HEK293T (cell line): ENCODE measurements at regions not wholly inside any gene's neighbourhood (a gene's known extent, or its start where the extent isn't known, plus 50 kb on each side); places are given as distances from the start of the nearest gene placed in this dataset.

Source experiments
- CTCF ChIA-PET: fragments of 350-600 bp; formaldehyde crosslinking; extraction: SDS; loops from one replicate; lab custom pipeline; 2021; ENCODE audit warnings: antibody characterized with exemption, inconsistent platforms; lab: Yijun Ruan, JAX
- POLR2A ChIA-PET: fragments of 350-600 bp; formaldehyde crosslinking; extraction: SDS; loops from one replicate; lab custom pipeline; 2020; ENCODE audit warnings: antibody characterized with exemption, inconsistent platforms; lab: Yijun Ruan, JAX
- DNase-seq: peaks from one replicate; pipeline ENCODE4 v3.0.0; 2012; ENCODE audit warnings: mixed read lengths; ENCODE audit errors: extremely low spot score
- ARNT ChIP-seq: fragments of 450-650 bp; IDR thresholded peaks from 2 replicates; pipeline ENCODE4 v1.6.1; 2017; ENCODE audit warnings: mild to moderate bottlenecking
- BHLHE40 ChIP-seq: fragments of 450-650 bp; IDR thresholded peaks from 2 replicates; pipeline ENCODE4 v1.6.1; 2016; ENCODE audit warnings: mild to moderate bottlenecking, moderate library complexity, borderline replicate concordance
- CTBP1 ChIP-seq: fragments of 450-650 bp; IDR thresholded peaks from 2 replicates; pipeline ENCODE4 v1.6.1; 2016; ENCODE audit warnings: borderline replicate concordance
- ELF4 ChIP-seq: fragments of 450-650 bp; IDR thresholded peaks from 2 replicates; pipeline ENCODE4 v1.6.1; 2017; ENCODE audit warnings: antibody characterized with exemption
- FOXA1 ChIP-seq: fragments of 450-650 bp; IDR thresholded peaks from 2 replicates; pipeline ENCODE4 v1.6.1; 2016; ENCODE audit warnings: mild to moderate bottlenecking
- FOXK2 ChIP-seq: fragments of 450-650 bp; IDR thresholded peaks from 2 replicates; pipeline ENCODE4 v1.6.1; 2016; ENCODE audit warnings: mild to moderate bottlenecking
- FOXM1 ChIP-seq: fragments of 450-650 bp; IDR thresholded peaks from 2 replicates; pipeline ENCODE4 v1.6.1; 2017; ENCODE audit warnings: mild to moderate bottlenecking, borderline replicate concordance
- HDGF ChIP-seq: fragments of 450-650 bp; IDR thresholded peaks from 2 replicates; pipeline ENCODE4 v1.6.1; 2017; ENCODE audit warnings: antibody characterized with exemption, borderline replicate concordance
- L3MBTL2 ChIP-seq: fragments of 450-650 bp; conservative IDR thresholded peaks from 2 replicates; pipeline ENCODE4 v1.6.1; 2016; ENCODE audit warnings: mild to moderate bottlenecking
- LEF1 ChIP-seq: fragments of 450-650 bp; IDR thresholded peaks from 2 replicates; pipeline ENCODE4 v1.6.1; 2017; ENCODE audit warnings: mild to moderate bottlenecking, borderline replicate concordance
- NFRKB ChIP-seq: fragments of 450-650 bp; IDR thresholded peaks from 2 replicates; pipeline ENCODE4 v1.6.1; 2016; ENCODE audit warnings: mild to moderate bottlenecking, moderate library complexity
- SP1 ChIP-seq: fragments of 450-650 bp; IDR thresholded peaks from 2 replicates; pipeline ENCODE4 v1.6.1; 2017
- SUZ12 ChIP-seq: fragments of 450-650 bp; IDR thresholded peaks from 2 replicates; pipeline ENCODE4 v1.6.1; 2016; ENCODE audit warnings: mild to moderate bottlenecking
- TARDBP ChIP-seq: fragments of 450-650 bp; IDR thresholded peaks from 2 replicates; pipeline ENCODE4 v1.6.1; 2016
- ZNF384 ChIP-seq: fragments of 450-650 bp; IDR thresholded peaks from 2 replicates; pipeline ENCODE4 v1.6.1; 2016
- TF ChIP-seq, protein P1 (sequence below): fragments of 450-650 bp; IDR thresholded peaks from 2 replicates; pipeline ENCODE4 v1.6.1; 2016

DNA sequence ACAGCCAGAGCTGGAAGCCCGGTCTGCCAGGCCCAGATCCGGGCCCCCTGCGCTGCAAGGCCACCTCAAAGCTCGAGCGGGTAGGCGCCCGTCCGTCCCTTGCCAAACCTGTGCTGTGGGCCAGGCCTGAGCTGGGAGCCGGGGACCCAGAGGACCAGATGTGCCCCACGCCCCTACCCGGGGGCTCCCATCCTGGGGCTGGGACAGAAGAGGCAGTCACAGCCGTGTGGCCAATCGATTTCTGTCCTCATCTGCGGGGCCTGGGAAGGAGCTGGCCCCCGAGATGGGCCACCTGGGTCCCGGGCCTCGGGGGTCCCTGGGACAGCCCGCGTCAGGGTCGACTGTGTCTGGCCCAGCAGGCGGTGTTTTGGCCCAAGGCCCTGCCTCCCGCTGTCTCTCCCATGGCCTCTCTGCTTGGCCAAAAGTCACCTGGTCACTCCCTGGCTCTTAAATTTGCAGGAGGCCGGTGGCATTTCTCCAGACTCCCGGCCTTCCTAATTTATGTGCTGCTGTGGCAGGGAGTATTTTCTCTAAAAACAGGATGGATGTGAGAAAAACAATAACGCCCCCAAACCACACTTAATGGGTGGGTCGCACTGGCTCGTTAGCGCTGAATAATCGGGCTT lies 63.8 kb downstream of the UNCX start:
- POLR2A ChIA-PET: no interaction called here
- DNase-seq: no peak
- no peak for TF ChIP-seq CTBP1
- no peak for TF ChIP-seq LEF1
- no peak for TF ChIP-seq TARDBP
- no peak for TF ChIP-seq FOXA1
- no peak for TF ChIP-seq SP1
- no peak for TF ChIP-seq SUZ12
- no peak for TF ChIP-seq NFRKB
- no peak for TF ChIP-seq BHLHE40
- no peak for TF ChIP-seq HDGF
- CTCF ChIA-PET: no interaction called here

- TF ChIP-seq, protein P1, sequence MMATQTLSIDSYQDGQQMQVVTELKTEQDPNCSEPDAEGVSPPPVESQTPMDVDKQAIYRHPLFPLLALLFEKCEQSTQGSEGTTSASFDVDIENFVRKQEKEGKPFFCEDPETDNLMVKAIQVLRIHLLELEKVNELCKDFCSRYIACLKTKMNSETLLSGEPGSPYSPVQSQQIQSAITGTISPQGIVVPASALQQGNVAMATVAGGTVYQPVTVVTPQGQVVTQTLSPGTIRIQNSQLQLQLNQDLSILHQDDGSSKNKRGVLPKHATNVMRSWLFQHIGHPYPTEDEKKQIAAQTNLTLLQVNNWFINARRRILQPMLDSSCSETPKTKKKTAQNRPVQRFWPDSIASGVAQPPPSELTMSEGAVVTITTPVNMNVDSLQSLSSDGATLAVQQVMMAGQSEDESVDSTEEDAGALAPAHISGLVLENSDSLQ: no peak
- no peak for TF ChIP-seq CTBP1
- TF ChIP-seq SP1: no peak
- no peak for TF ChIP-seq L3MBTL2
- no peak for TF ChIP-seq ARNT
- no peak for TF ChIP-seq TARDBP
- no peak for TF ChIP-seq LEF1
- TF ChIP-seq NFRKB: no peak
- TF ChIP-seq ELF4: no peak
- no peak for TF ChIP-seq BHLHE40
- ChIA-PET CTCF (no interaction called here), POLR2A (no interaction called here)
- no peak for DNase-seq
These were observed 64.6 kb downstream of the UNCX start for GRCh38 chr7:1297017-1297960.

- CTCF ChIA-PET: no interaction called here
- DNase-seq: no peak
- TF ChIP-seq, protein P1: no peak
- TF ChIP-seq NFRKB: no peak
- no peak for TF ChIP-seq L3MBTL2
- TF ChIP-seq FOXA1: no peak
- TF ChIP-seq ELF4: no peak
- TF ChIP-seq TARDBP: no peak
- no peak for TF ChIP-seq LEF1
- TF ChIP-seq BHLHE40: no peak
- TF ChIP-seq CTBP1: no peak
- TF ChIP-seq FOXK2: no peak
- TF ChIP-seq FOXM1: no peak
- no peak for TF ChIP-seq ZNF384
- no peak for TF ChIP-seq HDGF
- no peak for TF ChIP-seq SP1
- no peak for TF ChIP-seq SUZ12
- no peak for TF ChIP-seq ARNT
- POLR2A ChIA-PET: no interaction called here
These were observed 65.6 kb downstream of the UNCX start for GRCh38 chr7:1298051-1298930.

GRCh38 chr7:1298931-1299885 lies 66.5 kb downstream of the UNCX start:
- ChIA-PET POLR2A (no interaction called here), CTCF (interaction anchor here (1.2 kb wide), 1 partner anchor 79 kb away, joined by 4 read pairs; no protein-coding TSS in a partner anchor)
- TF ChIP-seq CTBP1 (no peak), FOXA1 (no peak), ZNF384 (no peak), NFRKB (no peak), L3MBTL2 (no peak), SUZ12 (no peak), BHLHE40 (no peak), ELF4 (no peak), FOXK2 (no peak), LEF1 (no peak), ARNT (no peak), SP1 (no peak), TARDBP (no peak), HDGF (no peak), FOXM1 (no peak)
- TF ChIP-seq, protein P1: no peak
- DNase-seq: no peak
